ENCODE measurements at regions not wholly inside any gene's neighbourhood (a gene's known extent, or its start where the extent isn't known, plus 50 kb on each side); places are given as distances from the start of the nearest gene placed in this dataset.

DNA sequence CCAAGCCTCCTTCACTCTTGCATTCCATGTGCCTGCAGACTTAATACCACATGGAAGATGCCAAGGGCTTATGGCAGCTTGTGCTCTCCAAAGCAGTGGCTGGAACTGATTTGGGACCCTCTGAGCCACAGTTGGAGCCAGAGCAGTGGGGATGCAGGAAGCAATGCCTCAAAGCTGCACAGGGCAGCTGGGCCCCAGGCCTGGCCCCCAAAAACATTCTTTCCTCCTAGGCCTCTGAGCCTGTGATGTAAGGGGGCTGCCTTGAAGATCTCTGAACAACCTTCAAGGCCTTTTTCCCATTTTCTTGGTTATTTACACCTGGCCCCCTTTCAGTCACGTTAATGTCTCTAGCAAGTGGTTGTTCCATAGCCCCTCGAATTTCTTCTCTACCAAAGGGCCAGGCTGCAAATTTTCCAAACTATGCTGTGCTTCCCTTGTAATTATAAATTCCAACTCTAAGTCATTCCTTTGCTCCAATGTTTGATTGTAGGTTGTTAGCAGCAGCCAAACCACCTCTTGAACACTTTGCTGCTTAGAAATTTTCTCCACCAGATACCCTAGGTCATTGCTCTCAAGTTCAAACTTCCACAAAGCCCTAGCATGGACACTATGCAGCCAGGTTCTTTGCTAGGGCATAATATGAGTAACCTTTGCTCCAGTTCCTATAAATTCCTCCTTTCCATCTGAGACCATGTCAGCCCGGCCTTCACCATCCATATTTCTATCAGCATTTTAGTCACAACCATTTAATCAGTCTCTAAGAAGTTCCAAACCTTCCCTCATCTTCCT lies 245.0 kb upstream of the RBBP8 start:
- intact Hi-C loops (cut with micrococcal nuclease): no loop called here

DNA sequence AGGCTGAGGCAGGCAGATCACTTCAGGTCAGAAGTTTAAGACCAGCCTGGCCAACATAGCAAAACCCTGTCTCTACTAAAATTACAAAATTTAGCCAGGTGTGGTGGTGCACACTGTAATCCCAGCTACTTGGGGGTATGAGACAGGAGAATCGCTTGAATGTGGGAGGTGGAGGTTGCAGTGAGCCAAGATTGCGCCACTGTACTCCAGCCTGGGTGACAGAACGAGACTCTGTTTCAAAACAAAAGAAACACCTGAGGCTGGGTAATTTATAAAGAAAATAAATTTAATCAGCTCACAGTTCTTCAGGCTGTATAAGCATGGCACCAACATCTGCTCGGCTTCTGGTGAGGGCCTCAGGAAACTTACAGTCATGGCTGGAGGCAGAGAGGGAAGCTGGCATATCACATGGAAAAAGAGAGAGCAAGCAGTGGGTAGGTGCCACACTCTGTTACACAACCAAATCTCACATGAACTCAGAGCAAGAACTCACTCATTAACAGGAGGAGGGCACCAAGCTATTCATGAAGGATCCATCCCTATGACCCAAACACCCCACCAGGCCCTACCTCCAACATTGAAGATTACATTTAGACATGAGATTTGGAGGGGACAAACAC lies 244.1 kb upstream of the RBBP8 start:
- intact Hi-C loops (cut with micrococcal nuclease): no loop called here
- H3K4me1 ChIP-seq: no peaks in the 10 kb centered on the region
- H3K27me3 ChIP-seq (ENCODE audit: low read depth): no peaks in the 10 kb centered on the region
- no peaks in the 10 kb centered on the region for H3K36me3 ChIP-seq
- DNase-seq: no peak
- peaks cover 4% of the 10 kb centered on the region for H3K9me3 ChIP-seq (replicated peaks)
- no peak overlapping the region for H3K4me3 ChIP-seq
- TF ChIP-seq, protein P1, sequence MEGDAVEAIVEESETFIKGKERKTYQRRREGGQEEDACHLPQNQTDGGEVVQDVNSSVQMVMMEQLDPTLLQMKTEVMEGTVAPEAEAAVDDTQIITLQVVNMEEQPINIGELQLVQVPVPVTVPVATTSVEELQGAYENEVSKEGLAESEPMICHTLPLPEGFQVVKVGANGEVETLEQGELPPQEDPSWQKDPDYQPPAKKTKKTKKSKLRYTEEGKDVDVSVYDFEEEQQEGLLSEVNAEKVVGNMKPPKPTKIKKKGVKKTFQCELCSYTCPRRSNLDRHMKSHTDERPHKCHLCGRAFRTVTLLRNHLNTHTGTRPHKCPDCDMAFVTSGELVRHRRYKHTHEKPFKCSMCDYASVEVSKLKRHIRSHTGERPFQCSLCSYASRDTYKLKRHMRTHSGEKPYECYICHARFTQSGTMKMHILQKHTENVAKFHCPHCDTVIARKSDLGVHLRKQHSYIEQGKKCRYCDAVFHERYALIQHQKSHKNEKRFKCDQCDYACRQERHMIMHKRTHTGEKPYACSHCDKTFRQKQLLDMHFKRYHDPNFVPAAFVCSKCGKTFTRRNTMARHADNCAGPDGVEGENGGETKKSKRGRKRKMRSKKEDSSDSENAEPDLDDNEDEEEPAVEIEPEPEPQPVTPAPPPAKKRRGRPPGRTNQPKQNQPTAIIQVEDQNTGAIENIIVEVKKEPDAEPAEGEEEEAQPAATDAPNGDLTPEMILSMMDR (IDR thresholded peaks at IDR 0.05; ENCODE audit: borderline replicate concordance): no peak
- no peak overlapping the region for H3K27ac ChIP-seq (replicated peaks)

More for the DNA sequence above, 245.0 kb upstream of the RBBP8 start:
- no peak for DNase-seq
- Histone ChIP-seq H3K4me1 (peaks cover 5% of the 10 kb centered on the region), H3K27me3 (ENCODE audit: low read depth) (no peaks in the 10 kb centered on the region), H3K27ac (replicated peaks) (no peak overlapping the region), H3K9me3 (replicated peaks) (peaks cover 4% of the 10 kb centered on the region), H3K4me3 (no peak overlapping the region), H3K36me3 (no peaks in the 10 kb centered on the region)
- TF ChIP-seq, protein P1 (IDR thresholded peaks at IDR 0.05; ENCODE audit: borderline replicate concordance): no peak

DNA sequence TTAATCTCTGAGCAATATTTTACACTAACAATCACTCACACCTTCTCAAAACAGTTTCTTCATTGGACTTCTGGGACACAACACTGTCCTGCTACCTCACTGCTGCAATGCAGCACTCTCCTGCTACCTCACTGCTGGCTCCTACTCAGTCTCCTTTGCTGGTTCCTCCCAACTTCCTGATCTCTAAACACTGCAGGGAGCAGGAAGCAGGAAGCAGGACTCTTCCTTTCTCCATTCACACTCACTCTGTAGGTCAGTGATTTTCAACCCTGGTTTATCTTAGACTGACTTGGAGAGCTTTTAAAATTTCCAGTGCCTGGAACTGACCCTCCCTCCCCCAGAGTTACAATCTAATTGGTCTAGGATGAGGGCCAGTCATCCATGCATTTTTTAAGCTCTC lies 243.4 kb upstream of the RBBP8 start:
- intact Hi-C loops (cut with micrococcal nuclease): no loop called here
- DNase-seq: no peak
- H3K27me3 ChIP-seq (ENCODE audit: low read depth): no peaks in the 10 kb centered on the region
- no peak overlapping the region for H3K27ac ChIP-seq (replicated peaks)
- no peak overlapping the region for H3K4me3 ChIP-seq
- H3K9me3 ChIP-seq (replicated peaks): peaks cover 4% of the 10 kb centered on the region
- H3K4me1 ChIP-seq: no peaks in the 10 kb centered on the region
- TF ChIP-seq, protein P1 (IDR thresholded peaks at IDR 0.05; ENCODE audit: borderline replicate concordance): no peak
- H3K36me3 ChIP-seq: no peaks in the 10 kb centered on the region

DNA sequence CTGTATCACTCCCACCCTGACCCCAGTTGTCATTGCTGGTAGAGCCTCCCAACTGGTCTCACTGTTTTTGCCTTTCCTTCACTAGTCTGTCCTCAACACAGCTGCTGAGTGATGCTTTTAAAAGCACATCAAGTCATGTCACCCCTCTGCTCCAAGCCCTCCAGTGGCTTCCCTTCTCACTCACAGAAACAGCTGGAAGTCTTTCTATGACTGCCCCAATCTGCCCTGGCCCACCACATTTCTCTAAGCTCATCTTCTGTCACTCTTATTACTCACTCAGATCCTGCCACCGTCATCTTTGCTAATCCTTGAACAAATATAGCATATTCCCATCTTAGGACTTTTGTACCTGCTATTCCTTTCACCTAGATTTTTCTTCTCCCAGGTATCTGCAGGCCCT lies 242.6 kb upstream of the RBBP8 start:
- no peaks in the 10 kb centered on the region for H3K27me3 ChIP-seq (ENCODE audit: low read depth)
- no peaks in the 10 kb centered on the region for H3K36me3 ChIP-seq
- no peak for DNase-seq
- TF ChIP-seq, protein P1 (IDR thresholded peaks at IDR 0.05; ENCODE audit: borderline replicate concordance): no peak
- no peak overlapping the region for H3K27ac ChIP-seq (replicated peaks)
- H3K4me1 ChIP-seq: no peaks in the 10 kb centered on the region
- H3K9me3 ChIP-seq (replicated peaks): peaks cover 4% of the 10 kb centered on the region
- no peak overlapping the region for H3K4me3 ChIP-seq
- intact Hi-C loops (cut with micrococcal nuclease): no loop called here

DNA sequence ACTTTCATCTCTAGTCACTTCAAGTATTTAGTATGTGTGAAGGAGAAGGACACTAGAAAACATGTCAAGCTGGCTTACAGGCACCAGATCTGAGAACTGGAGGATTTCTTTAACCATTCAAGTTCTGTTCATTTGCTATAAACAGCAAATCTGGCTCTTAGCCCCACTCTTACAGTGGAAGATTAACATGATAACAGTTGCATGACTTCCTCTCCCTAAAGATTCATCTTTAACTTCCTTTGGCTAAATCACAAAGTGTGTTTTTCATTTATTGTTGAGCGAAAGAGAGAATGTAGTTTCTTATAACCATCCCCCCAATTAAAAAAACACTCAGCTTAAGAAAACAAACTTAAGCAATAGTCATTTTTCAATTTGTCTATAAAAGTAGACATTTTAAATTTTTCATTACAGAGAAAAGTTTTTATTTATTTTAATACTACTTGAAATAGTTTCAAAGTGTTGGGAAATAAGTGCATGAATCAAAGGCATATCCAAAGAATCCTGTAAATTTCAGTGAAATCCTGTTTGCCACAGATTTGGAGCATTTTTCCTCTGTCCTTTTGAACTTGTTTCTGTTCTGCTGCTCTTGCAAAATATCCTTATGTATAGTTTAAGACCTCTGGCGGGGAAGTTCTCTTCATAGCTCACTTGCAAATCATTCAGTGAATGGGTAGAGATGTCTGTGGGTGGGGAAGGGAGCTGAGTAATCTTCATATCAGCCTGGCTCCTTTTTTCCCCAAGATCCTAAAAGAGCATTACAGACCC lies 241.0 kb upstream of the RBBP8 start:
- Histone ChIP-seq H3K36me3 (no peaks in the 10 kb centered on the region), H3K4me3 (no peak overlapping the region), H3K9me3 (replicated peaks) (peaks cover 4% of the 10 kb centered on the region), H3K4me1 (no peaks in the 10 kb centered on the region), H3K27me3 (ENCODE audit: low read depth) (no peaks in the 10 kb centered on the region), H3K27ac (replicated peaks) (no peak overlapping the region)
- no peak for DNase-seq
- intact Hi-C loops (cut with micrococcal nuclease): no loop called here
- TF ChIP-seq, protein P1 (IDR thresholded peaks at IDR 0.05; ENCODE audit: borderline replicate concordance): no peak
